H1 (cell line): ENCODE measurements at regions not wholly inside any gene's neighbourhood (a gene's known extent, or its start where the extent isn't known, plus 50 kb on each side); places are given as distances from the start of the nearest gene placed in this dataset.

Source experiments
- CTCF ChIA-PET: fragments of 300-600 bp; sonication (Branson Sonifier 250); formaldehyde crosslinking; loops from one replicate; lab custom pipeline; 2021; ENCODE audit not compliant: partially characterized antibody; lab: Charles Lee
- POLR2A ChIA-PET: fragments of 300-600 bp; sonication (Branson Sonifier 250); formaldehyde crosslinking; loops from one replicate; lab custom pipeline; 2021; ENCODE audit warnings: inconsistent platforms; ENCODE audit not compliant: partially characterized antibody; lab: Charles Lee
- DNase-seq, 2 experiments: peaks; one replicate each; pipeline versions ENCODE4 v3.0.0 to v3.0.0-alpha.2; 2010 to 2022; ENCODE audit warnings: low spot score in 2 of 2, low read depth in 1 of 2, mixed read lengths in 1 of 2
- FAIRE-seq: peaks from 2 replicates; lab custom pipeline; 2011; peaks lifted over from hg19 to GRCh38; lab: Jason Lieb, UNC
- H2AFZ ChIP-seq: 2 replicates; pipeline ENCODE4 v1.8.1; 2012; ENCODE audit warnings: low read length, inconsistent platforms
- H2AK5ac ChIP-seq: 2 replicates; pipeline ENCODE4 v1.6.1; 2013; ENCODE audit warnings: low read depth, low read length
- H2BK120ac ChIP-seq: replicated peaks from 2 replicates; pipeline ENCODE3; 2013; ENCODE audit warnings: low read depth, low read length, inconsistent platforms
- H2BK12ac ChIP-seq: 2 replicates; pipeline ENCODE4 v1.6.1; 2013; ENCODE audit warnings: low read depth, low read length
- H2BK15ac ChIP-seq: 2 replicates; pipeline ENCODE4 v1.6.1; 2013; ENCODE audit warnings: low read length
- H2BK20ac ChIP-seq: 2 replicates; pipeline ENCODE4 v1.6.1; 2013; ENCODE audit warnings: low read length
- H2BK5ac ChIP-seq: 2 replicates; pipeline ENCODE4 v1.6.1; 2013; ENCODE audit warnings: low read depth, low read length
- H3K14ac ChIP-seq: 2 replicates; pipeline ENCODE4 v1.6.1; 2013; ENCODE audit warnings: inconsistent platforms; ENCODE audit not compliant: insufficient read length
- H3K18ac ChIP-seq: 2 replicates; pipeline ENCODE4 v1.6.1; 2013; ENCODE audit warnings: low read length; ENCODE audit errors: extremely low read depth
- H3K23ac ChIP-seq: 2 replicates; pipeline ENCODE4 v1.6.1; 2013; ENCODE audit warnings: inconsistent platforms; ENCODE audit not compliant: insufficient read length
- H3K23me2 ChIP-seq: 2 replicates; pipeline ENCODE4 v1.6.1; 2013; ENCODE audit warnings: low read depth, low read length
- H3K27ac ChIP-seq: 2 replicates; pipeline ENCODE4 v1.6.1; 2011; ENCODE audit warnings: low read depth, low read length, inconsistent platforms
- H3K27me3 ChIP-seq, 4 experiments: replicated peaks in 1 of 4; 1 replicate in 1 of 4; 2 replicates in 3 of 4; pipeline versions ENCODE4 v1.6.1 to v1.8.1; 2011 to 2013; ENCODE audit warnings: low read length in 3 of 4, mild to moderate bottlenecking in 3 of 4, inconsistent platforms in 2 of 4, mixed read lengths in 2 of 4, moderate library complexity in 1 of 4; ENCODE audit not compliant: control insufficient read depth in 3 of 4, insufficient read depth in 3 of 4; ENCODE audit errors: extremely low read depth in 1 of 4
- H3K36me3 ChIP-seq, 4 experiments: 2 replicates each; pipeline versions ENCODE4 v1.6.1 to v1.8.1; 2011 to 2013; ENCODE audit warnings: mild to moderate bottlenecking in 4 of 4, low read length in 3 of 4, moderate library complexity in 2 of 4, control low read depth in 1 of 4, inconsistent platforms in 1 of 4; ENCODE audit not compliant: insufficient read depth in 4 of 4, control insufficient read depth in 2 of 4
- H3K4ac ChIP-seq: replicated peaks from 2 replicates; pipeline ENCODE3; 2013; ENCODE audit warnings: low read length, low read depth, mixed read lengths, inconsistent platforms; ENCODE audit not compliant: insufficient read length
- H3K4me1 ChIP-seq, 4 experiments: replicated peaks in 1 of 4; 1 replicate in 1 of 4; 2 replicates in 3 of 4; pipeline versions ENCODE4 v1.6.1 to v1.8.1; 2011 to 2013; ENCODE audit warnings: low read length in 3 of 4, inconsistent platforms in 2 of 4, mixed read lengths in 1 of 4; ENCODE audit not compliant: insufficient read depth in 4 of 4, control insufficient read depth in 3 of 4
- H3K4me2 ChIP-seq, 2 experiments: 2 replicates each; pipeline versions ENCODE4 v1.6.1 to v1.8.1; 2011 to 2013; ENCODE audit warnings: low read depth in 2 of 2, low read length in 2 of 2, control low read depth in 1 of 2, inconsistent platforms in 1 of 2, mild to moderate bottlenecking in 1 of 2; ENCODE audit not compliant: insufficient read depth in 1 of 2
- H3K4me3 ChIP-seq, 4 experiments: fragments of 200-600, 300-600 bp in 1 of 4; sonication (generic), shearing (Covaris generic), sonication (Bioruptor Twin) in 1 of 4; 2 replicates each; pipeline versions ENCODE4 v1.5.1 to v1.8.1; 2011 to 2016; ENCODE audit warnings: low read length in 4 of 4, low read depth in 3 of 4, control low read depth in 2 of 4, inconsistent platforms in 2 of 4, mild to moderate bottlenecking in 2 of 4, mixed read lengths in 1 of 4, moderate library complexity in 1 of 4; ENCODE audit not compliant: insufficient read depth in 2 of 4; ENCODE audit errors: extremely low read depth in 1 of 4
- H3K56ac ChIP-seq: replicated peaks from 2 replicates; pipeline ENCODE3; 2013; ENCODE audit warnings: low read depth, mild to moderate bottlenecking, mixed read lengths, low read length, inconsistent platforms; ENCODE audit not compliant: insufficient read length
- H3K79me1 ChIP-seq: 2 replicates; pipeline ENCODE4 v1.6.1; 2013; ENCODE audit warnings: low read depth, low read length, control low read depth
- H3K79me2 ChIP-seq, 2 experiments: 2 replicates each; pipeline versions ENCODE4 v1.6.1 to v1.8.1; 2012 to 2013; ENCODE audit warnings: low read length in 2 of 2, mild to moderate bottlenecking in 2 of 2, inconsistent platforms in 1 of 2; ENCODE audit not compliant: insufficient read depth in 2 of 2, control insufficient read depth in 1 of 2
- H3K9ac ChIP-seq, 4 experiments: replicated peaks in 1 of 4; 1 replicate in 1 of 4; 2 replicates in 3 of 4; pipeline versions ENCODE4 v1.6.1 to v1.8.1; 2011 to 2013; ENCODE audit warnings: low read depth in 3 of 4, low read length in 3 of 4, control low read depth in 2 of 4, mild to moderate bottlenecking in 2 of 4, moderate library complexity in 2 of 4, inconsistent platforms in 1 of 4; ENCODE audit errors: extremely low read depth in 1 of 4
- H3K9me3 ChIP-seq, 2 experiments: 2 replicates each; pipeline versions ENCODE4 v1.6.1 to v1.8.1; 2012 to 2013; ENCODE audit warnings: mild to moderate bottlenecking in 2 of 2, moderate library complexity in 2 of 2, control low read depth in 1 of 2, inconsistent platforms in 1 of 2, low read depth in 1 of 2, low read length in 1 of 2, mixed read lengths in 1 of 2; ENCODE audit not compliant: insufficient read depth in 2 of 2
- H4K20me1 ChIP-seq, 2 experiments: replicated peaks in 1 of 2; 2 replicates each; pipeline versions ENCODE3 to v1.8.1; 2011 to 2013; ENCODE audit warnings: inconsistent platforms in 2 of 2, low read length in 2 of 2, mild to moderate bottlenecking in 1 of 2; ENCODE audit not compliant: insufficient read depth in 2 of 2, control insufficient read depth in 1 of 2
- H4K5ac ChIP-seq: 2 replicates; pipeline ENCODE4 v1.6.1; 2013; ENCODE audit warnings: low read length, low read depth, mixed read lengths, inconsistent platforms; ENCODE audit not compliant: insufficient read length
- H4K8ac ChIP-seq: 2 replicates; pipeline ENCODE4 v1.8.0; 2013; ENCODE audit warnings: mild to moderate bottlenecking, moderate library complexity, low read length, inconsistent platforms; ENCODE audit not compliant: insufficient read depth; ENCODE audit errors: extremely low read depth
- H4K91ac ChIP-seq: replicated peaks from 2 replicates; pipeline ENCODE3; 2013; ENCODE audit warnings: low read length, mixed read lengths, inconsistent platforms; ENCODE audit not compliant: insufficient read length
- ASH2L ChIP-seq: fragments of 200-600, 300-600 bp; sonication (generic); IDR thresholded peaks from one replicate; pipeline ENCODE4 v1.7.1; 2017; ENCODE audit warnings: low read length
- RFX5 ChIP-seq: IDR thresholded peaks from 2 replicates; pipeline ENCODE4 v1.6.1; 2011; ENCODE audit warnings: low read depth, low read length, improper control_type of control experiment, borderline replicate concordance
- WGBS, 2 experiments: shearing (Covaris generic) in 1 of 2; methylation state at CpG; one replicate each; pipeline versions ENCODE4 v1.1.6 to v1.1.7; 2013 to 2015; ENCODE audit warnings: low lambda C conversion rate in 2 of 2, mixed read lengths in 2 of 2, inconsistent platforms in 1 of 2, low coverage in 1 of 2, missing lambda C conversion rate in 1 of 2; ENCODE audit not compliant: insufficient replicate concordance in 2 of 2, insufficient coverage in 1 of 2, insufficient read length in 1 of 2; ENCODE audit errors: extremely low coverage in 1 of 2, missing lambda C conversion rate in 1 of 2; 5-methylcytosine and 5-hydroxymethylcytosine counted together

DNA sequence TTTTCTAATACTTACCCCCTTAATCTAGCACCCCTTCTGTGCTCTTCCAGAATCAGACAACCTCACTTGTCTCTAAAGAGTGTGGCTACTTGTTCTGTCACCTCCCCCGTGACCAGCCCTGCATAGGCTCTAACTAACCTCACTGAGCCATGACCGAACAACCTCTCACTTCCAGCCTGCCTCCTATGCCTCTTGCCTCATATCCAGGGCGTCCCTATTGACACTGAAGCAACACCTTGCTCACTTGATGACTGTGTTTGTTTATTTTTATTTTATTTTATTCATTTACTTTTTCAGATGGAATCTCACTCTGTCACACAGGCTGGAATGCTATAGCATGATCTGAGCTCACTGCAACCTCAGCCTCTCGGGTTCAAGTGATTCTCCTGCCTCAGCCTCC lies 235.1 kb upstream of the B3GALT2 start:
- ChIA-PET CTCF (no interaction called here), POLR2A (no interaction called here)
- no peak overlapping the region for H3K4me2 ChIP-seq
- H3K9ac ChIP-seq: no peak overlapping the region
- no peaks in the 10 kb centered on the region for H3K27me3 ChIP-seq
- TF ChIP-seq RFX5: no peak
- TF ChIP-seq ASH2L: no peak
- H3K4me1 ChIP-seq: no peaks in the 10 kb centered on the region; a peak in 1 of 7 replicates
- H4K20me1 ChIP-seq: no peaks in the 10 kb centered on the region
- DNase-seq: no peak
- H3K36me3 ChIP-seq: no peaks in the 10 kb centered on the region
- no peak for FAIRE-seq
- H2BK20ac ChIP-seq: no peak overlapping the region
- WGBS, 2 experiments: 90% methylated on average over 4 of the region's 4 CpGs; no CpG with 5 or more reads in 1 of the 2 experiments
- no peaks in the 10 kb centered on the region; the same call in 1 of the 2 replicates for H3K23me2 ChIP-seq
- no peak overlapping the region for H3K4me3 ChIP-seq
- H3K79me1 ChIP-seq: no peaks in the 10 kb centered on the region
- H3K9me3 ChIP-seq: no peaks in the 10 kb centered on the region
- H4K5ac ChIP-seq: no peak overlapping the region
- H4K91ac ChIP-seq: no peak overlapping the region
- no peak overlapping the region for H2AK5ac ChIP-seq
- no peak overlapping the region for H2BK15ac ChIP-seq
- no peak overlapping the region for H3K4ac ChIP-seq
- no peaks in the 10 kb centered on the region for H3K79me2 ChIP-seq
- no peak overlapping the region for H2BK12ac ChIP-seq
- H2BK5ac ChIP-seq: no peak overlapping the region
- no peak overlapping the region; the same call in 1 of the 2 replicates for H3K18ac ChIP-seq
- no peak overlapping the region for H2BK120ac ChIP-seq
- no peak overlapping the region for H3K23ac ChIP-seq
- H4K8ac ChIP-seq: no peak overlapping the region
- H3K56ac ChIP-seq: no peak overlapping the region
- no peak overlapping the region for H2AFZ ChIP-seq
- H3K27ac ChIP-seq: no peak overlapping the region
- no peak overlapping the region for H3K14ac ChIP-seq
